ENCODE measurements at regions not wholly inside any gene's neighbourhood (a gene's known extent, or its start where the extent isn't known, plus 50 kb on each side); places are given as distances from the start of the nearest gene placed in this dataset.

DNA sequence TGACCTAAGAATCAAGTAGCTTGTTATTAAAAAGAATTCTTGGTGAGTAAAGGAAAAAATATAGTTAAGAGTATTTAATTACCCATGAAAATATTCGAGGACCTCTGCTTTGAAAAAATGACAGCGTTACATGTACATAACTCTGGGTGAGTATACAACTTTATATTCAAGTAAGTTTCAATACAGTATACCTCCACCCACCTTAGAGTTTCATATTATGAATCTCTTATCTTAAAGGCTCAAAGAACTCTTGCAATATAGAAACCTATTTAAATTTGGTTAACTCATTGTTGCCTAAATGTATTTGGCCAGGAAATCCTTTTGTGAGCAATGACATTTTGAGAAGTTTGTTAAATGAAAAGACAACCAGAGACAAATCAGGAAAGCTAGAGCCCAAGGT, 138.2 kb downstream of the QDPR start:
- no peak for TF ChIP-seq EGR1 (IDR thresholded peaks at IDR 0.05)
- no peak for TF ChIP-seq TCF12 (IDR thresholded peaks at IDR 0.05; ENCODE audit: low read depth)
- no peak for TF ChIP-seq CREB1 (IDR thresholded peaks at IDR 0.05; ENCODE audit: low read depth)
- TF ChIP-seq, protein P1, sequence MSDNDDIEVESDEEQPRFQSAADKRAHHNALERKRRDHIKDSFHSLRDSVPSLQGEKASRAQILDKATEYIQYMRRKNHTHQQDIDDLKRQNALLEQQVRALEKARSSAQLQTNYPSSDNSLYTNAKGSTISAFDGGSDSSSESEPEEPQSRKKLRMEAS (IDR thresholded peaks at IDR 0.05): no peak
- TF ChIP-seq EP300 (IDR thresholded peaks at IDR 0.05; ENCODE audit: borderline replicate concordance): no peak
- TF ChIP-seq TEAD4 (IDR thresholded peaks at IDR 0.05): no peak
- TF ChIP-seq RAD21 (IDR thresholded peaks at IDR 0.05; ENCODE audit: low read depth): no peak
- TF ChIP-seq CEBPB (IDR thresholded peaks at IDR 0.05): no peak
- no peak for TF ChIP-seq TAF1 (IDR thresholded peaks at IDR 0.05; ENCODE audit: low read depth)
- TF ChIP-seq YY1 (IDR thresholded peaks at IDR 0.05; ENCODE audit: low read depth): no peak
- no peak for TF ChIP-seq NFIC (IDR thresholded peaks at IDR 0.05)
- no peak for TF ChIP-seq ZBTB7A (IDR thresholded peaks at IDR 0.05; ENCODE audit: low read depth)
- TF ChIP-seq, protein P2, sequence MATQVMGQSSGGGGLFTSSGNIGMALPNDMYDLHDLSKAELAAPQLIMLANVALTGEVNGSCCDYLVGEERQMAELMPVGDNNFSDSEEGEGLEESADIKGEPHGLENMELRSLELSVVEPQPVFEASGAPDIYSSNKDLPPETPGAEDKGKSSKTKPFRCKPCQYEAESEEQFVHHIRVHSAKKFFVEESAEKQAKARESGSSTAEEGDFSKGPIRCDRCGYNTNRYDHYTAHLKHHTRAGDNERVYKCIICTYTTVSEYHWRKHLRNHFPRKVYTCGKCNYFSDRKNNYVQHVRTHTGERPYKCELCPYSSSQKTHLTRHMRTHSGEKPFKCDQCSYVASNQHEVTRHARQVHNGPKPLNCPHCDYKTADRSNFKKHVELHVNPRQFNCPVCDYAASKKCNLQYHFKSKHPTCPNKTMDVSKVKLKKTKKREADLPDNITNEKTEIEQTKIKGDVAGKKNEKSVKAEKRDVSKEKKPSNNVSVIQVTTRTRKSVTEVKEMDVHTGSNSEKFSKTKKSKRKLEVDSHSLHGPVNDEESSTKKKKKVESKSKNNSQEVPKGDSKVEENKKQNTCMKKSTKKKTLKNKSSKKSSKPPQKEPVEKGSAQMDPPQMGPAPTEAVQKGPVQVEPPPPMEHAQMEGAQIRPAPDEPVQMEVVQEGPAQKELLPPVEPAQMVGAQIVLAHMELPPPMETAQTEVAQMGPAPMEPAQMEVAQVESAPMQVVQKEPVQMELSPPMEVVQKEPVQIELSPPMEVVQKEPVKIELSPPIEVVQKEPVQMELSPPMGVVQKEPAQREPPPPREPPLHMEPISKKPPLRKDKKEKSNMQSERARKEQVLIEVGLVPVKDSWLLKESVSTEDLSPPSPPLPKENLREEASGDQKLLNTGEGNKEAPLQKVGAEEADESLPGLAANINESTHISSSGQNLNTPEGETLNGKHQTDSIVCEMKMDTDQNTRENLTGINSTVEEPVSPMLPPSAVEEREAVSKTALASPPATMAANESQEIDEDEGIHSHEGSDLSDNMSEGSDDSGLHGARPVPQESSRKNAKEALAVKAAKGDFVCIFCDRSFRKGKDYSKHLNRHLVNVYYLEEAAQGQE (IDR thresholded peaks at IDR 0.05; ENCODE audit: low read depth): no peak
- TF ChIP-seq FOXM1 (IDR thresholded peaks at IDR 0.05; ENCODE audit: borderline replicate concordance, low read depth): no peak

DNA sequence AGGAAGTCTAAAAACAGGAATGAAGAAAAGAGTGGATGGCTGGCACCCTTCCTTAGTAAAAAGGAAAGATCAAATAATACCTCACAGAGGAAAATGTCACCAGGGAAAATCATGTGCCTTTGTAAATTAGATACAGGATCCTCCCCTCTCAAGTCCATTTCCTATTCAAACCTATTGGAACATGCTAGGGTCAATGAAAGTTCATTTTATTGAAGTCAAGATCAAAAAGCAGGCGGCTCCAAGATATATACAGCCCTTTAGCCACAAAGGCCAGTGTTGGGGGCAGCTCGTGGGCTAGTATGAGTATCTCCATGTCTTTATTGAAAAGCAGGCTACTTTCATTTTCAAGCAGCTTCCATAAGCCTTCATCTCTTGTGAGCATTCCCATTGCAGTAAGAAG, 141.1 kb downstream of the QDPR start:
- no peak for TF ChIP-seq NFIC (IDR thresholded peaks at IDR 0.05)
- TF ChIP-seq CREB1 (IDR thresholded peaks at IDR 0.05; ENCODE audit: low read depth): no peak

DNA sequence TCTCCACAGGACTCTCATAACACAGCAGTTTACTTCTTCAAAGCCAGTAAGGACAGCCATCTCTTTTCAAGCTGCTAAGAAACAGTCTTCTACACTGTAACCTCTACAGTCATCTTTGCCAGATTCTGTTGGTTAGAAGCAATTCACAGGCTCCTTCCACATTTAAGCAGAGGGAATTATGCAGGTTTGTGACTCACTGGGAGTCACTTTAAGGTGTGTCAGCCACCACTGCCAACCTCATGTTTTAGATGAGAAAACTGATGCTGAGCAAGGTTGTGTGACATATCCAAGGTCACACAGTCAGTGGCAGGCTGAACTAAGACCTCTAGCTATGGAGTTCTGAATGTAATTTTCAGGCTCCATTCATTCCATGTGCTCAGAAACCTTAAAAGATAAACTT, 143.5 kb downstream of the QDPR start:
- TF ChIP-seq, protein P2 (IDR thresholded peaks at IDR 0.05; ENCODE audit: low read depth): no peak
- no peak for TF ChIP-seq FOXM1 (IDR thresholded peaks at IDR 0.05; ENCODE audit: borderline replicate concordance, low read depth)
- no peak for TF ChIP-seq CEBPB (IDR thresholded peaks at IDR 0.05)
- no peak for TF ChIP-seq TEAD4 (IDR thresholded peaks at IDR 0.05)

DNA sequence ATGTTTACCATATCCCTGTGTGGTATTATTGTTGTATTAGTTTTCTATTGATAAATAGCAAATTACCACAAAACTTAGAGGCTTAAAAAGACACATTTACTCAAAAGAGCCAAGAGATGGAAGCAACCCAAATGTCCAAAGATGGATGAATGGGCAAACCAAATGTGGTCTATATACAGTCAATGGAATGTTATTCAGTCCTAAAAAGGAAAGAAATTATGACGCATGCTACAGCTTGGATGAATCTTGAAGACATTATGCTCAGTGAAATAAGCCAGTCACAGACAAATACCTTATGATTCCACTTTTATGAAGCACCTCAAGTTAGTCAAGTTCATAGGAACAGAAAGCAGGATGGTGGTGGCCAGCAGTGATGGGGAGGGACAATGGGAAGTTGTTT, 144.7 kb downstream of the QDPR start:
- TF ChIP-seq CEBPB (IDR thresholded peaks at IDR 0.05) (no peak), EP300 (IDR thresholded peaks at IDR 0.05; ENCODE audit: borderline replicate concordance) (no peak), CREB1 (IDR thresholded peaks at IDR 0.05; ENCODE audit: low read depth) (no peak), YY1 (IDR thresholded peaks at IDR 0.05; ENCODE audit: low read depth) (no peak), RAD21 (IDR thresholded peaks at IDR 0.05; ENCODE audit: low read depth) (no peak), TCF12 (IDR thresholded peaks at IDR 0.05; ENCODE audit: low read depth) (no peak)
- TF ChIP-seq, protein P3, sequence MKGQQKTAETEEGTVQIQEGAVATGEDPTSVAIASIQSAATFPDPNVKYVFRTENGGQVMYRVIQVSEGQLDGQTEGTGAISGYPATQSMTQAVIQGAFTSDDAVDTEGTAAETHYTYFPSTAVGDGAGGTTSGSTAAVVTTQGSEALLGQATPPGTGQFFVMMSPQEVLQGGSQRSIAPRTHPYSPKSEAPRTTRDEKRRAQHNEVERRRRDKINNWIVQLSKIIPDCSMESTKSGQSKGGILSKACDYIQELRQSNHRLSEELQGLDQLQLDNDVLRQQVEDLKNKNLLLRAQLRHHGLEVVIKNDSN (IDR thresholded peaks at IDR 0.05): no peak
- TF ChIP-seq, protein P2 (IDR thresholded peaks at IDR 0.05; ENCODE audit: low read depth): no peak

DNA sequence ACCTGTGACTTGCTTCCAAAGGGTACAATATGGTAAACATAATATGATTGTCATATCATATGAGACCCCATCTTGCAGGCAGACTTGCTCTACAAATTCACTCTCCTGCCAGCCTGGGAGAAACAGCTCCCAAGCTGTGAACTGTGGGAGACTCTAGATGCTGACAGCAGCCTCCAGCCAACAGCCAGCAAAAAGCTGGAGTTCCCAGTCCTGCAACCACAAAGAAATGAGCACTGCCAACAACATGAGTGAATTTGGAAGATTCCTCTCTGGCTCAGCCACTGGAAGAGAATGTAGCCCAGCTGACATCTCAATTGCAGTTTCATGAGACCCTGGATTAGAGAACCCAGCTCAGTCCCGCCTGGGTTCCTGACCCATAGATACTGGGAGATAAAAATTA, 145.4 kb downstream of the QDPR start:
- TF ChIP-seq TCF12 (IDR thresholded peaks at IDR 0.05; ENCODE audit: low read depth) (no peak), NFIC (IDR thresholded peaks at IDR 0.05) (no peak), ZBTB7A (IDR thresholded peaks at IDR 0.05; ENCODE audit: low read depth) (no peak), EP300 (IDR thresholded peaks at IDR 0.05; ENCODE audit: borderline replicate concordance) (no peak), CREB1 (IDR thresholded peaks at IDR 0.05; ENCODE audit: low read depth) (no peak), TEAD4 (IDR thresholded peaks at IDR 0.05) (no peak), RAD21 (IDR thresholded peaks at IDR 0.05; ENCODE audit: low read depth) (no peak), EGR1 (IDR thresholded peaks at IDR 0.05) (no peak), FOXM1 (IDR thresholded peaks at IDR 0.05; ENCODE audit: borderline replicate concordance, low read depth) (no peak), CEBPB (IDR thresholded peaks at IDR 0.05) (no peak), YY1 (IDR thresholded peaks at IDR 0.05; ENCODE audit: low read depth) (no peak), TAF1 (IDR thresholded peaks at IDR 0.05; ENCODE audit: low read depth) (no peak)
- TF ChIP-seq, protein P1 (IDR thresholded peaks at IDR 0.05): no peak
- TF ChIP-seq, protein P3 (IDR thresholded peaks at IDR 0.05): no peak
- TF ChIP-seq, protein P2 (IDR thresholded peaks at IDR 0.05; ENCODE audit: low read depth): no peak

Data from Ishikawa (cell line).